GM23338 (cell line): ENCODE measurements at regions not wholly inside any gene's neighbourhood (a gene's known extent, or its start where the extent isn't known, plus 50 kb on each side); places are given as distances from the start of the nearest gene placed in this dataset.

Experiments
- ATAC-seq: fragments of 200-7000 bp; cut with Tn5 transposase; 3 replicates; pipeline ENCODE4 v1.9.1; 2020
- DNase-seq: peaks from one replicate; pipeline ENCODE4 v3.0.0-alpha.2; 2015; ENCODE audit warnings: low spot score
- H2AFZ ChIP-seq: fragments of 200-600 bp; sonication (generic); 2 replicates; pipeline ENCODE4 v1.8.0; 2016; ENCODE audit warnings: antibody characterized with exemption, mild to moderate bottlenecking, moderate library complexity
- H3F3A ChIP-seq: fragments of 200-600 bp; sonication (generic); replicated peaks from 2 replicates; pipeline ENCODE4 v1.8.0; 2017; ENCODE audit warnings: antibody characterized with exemption, mixed run types, low read depth
- H3K27ac ChIP-seq: fragments of 200-600 bp; sonication (generic); 2 replicates; pipeline ENCODE4 v1.6.1; 2016; ENCODE audit warnings: low read depth
- H3K27me3 ChIP-seq: fragments of 200-600 bp; sonication (generic); 2 replicates; pipeline ENCODE4 v1.8.0; 2016; ENCODE audit warnings: mild to moderate bottlenecking, mixed run types, moderate library complexity; ENCODE audit not compliant: insufficient read depth
- H3K36me3 ChIP-seq: fragments of 200-600 bp; sonication (generic); 2 replicates; pipeline ENCODE4 v1.8.0; 2016; ENCODE audit warnings: mild to moderate bottlenecking; ENCODE audit not compliant: insufficient read depth
- H3K4me1 ChIP-seq: fragments of 200-600 bp; sonication (generic); 2 replicates; pipeline ENCODE4 v1.8.0; 2016; ENCODE audit warnings: mild to moderate bottlenecking, moderate library complexity; ENCODE audit not compliant: insufficient read depth
- H3K4me2 ChIP-seq: fragments of 200-600 bp; sonication (generic); 2 replicates; pipeline ENCODE4 v1.7.1; 2017; ENCODE audit warnings: mixed run types
- H3K4me3 ChIP-seq: fragments of 200-600 bp; sonication (generic); 2 replicates; pipeline ENCODE4 v1.6.1; 2016; ENCODE audit warnings: mixed run types
- H3K79me2 ChIP-seq: fragments of 200-600 bp; sonication (generic); replicated peaks from 2 replicates; pipeline ENCODE4 v1.8.0; 2017; ENCODE audit warnings: mild to moderate bottlenecking; ENCODE audit not compliant: insufficient read depth
- H3K9me2 ChIP-seq: fragments of 200-600 bp; sonication (generic); 2 replicates; pipeline ENCODE4 v1.8.0; 2017; ENCODE audit not compliant: insufficient read depth
- H4K20me1 ChIP-seq: fragments of 200-600 bp; sonication (generic); replicated peaks from 2 replicates; pipeline ENCODE4 v1.8.0; 2017; ENCODE audit warnings: mild to moderate bottlenecking; ENCODE audit not compliant: insufficient read depth
- H3K27ac Mint-ChIP-seq: 2 replicates; pipeline ENCODE4 v1.8.0; 2020; ENCODE audit warnings: inconsistent platforms, mild to moderate bottlenecking, moderate library complexity, mixed read lengths
- H3K27me3 Mint-ChIP-seq: 3 replicates; pipeline ENCODE4 v1.8.0; 2022; ENCODE audit warnings: low read depth, mild to moderate bottlenecking, moderate library complexity, mixed read lengths, inconsistent platforms; ENCODE audit not compliant: insufficient read depth, poor library complexity
- H3K36me3 Mint-ChIP-seq: 3 replicates; pipeline ENCODE4 v1.8.0; 2021; ENCODE audit warnings: low read depth, mild to moderate bottlenecking, inconsistent platforms, moderate library complexity, mixed read lengths
- H3K4me1 Mint-ChIP-seq: 3 replicates; pipeline ENCODE4 v1.8.0; 2020; ENCODE audit warnings: mild to moderate bottlenecking, inconsistent platforms, mixed read lengths
- H3K4me3 Mint-ChIP-seq: 3 replicates; pipeline ENCODE4 v1.8.0; 2021; ENCODE audit warnings: moderate library complexity, mild to moderate bottlenecking, inconsistent platforms, mixed read lengths
- H3K9me3 Mint-ChIP-seq: 3 replicates; pipeline ENCODE4 v1.8.0; 2020; ENCODE audit warnings: moderate library complexity, mild to moderate bottlenecking, inconsistent platforms, mixed read lengths
- CREB1 ChIP-seq: fragments of 250-450 bp; sonication (Bioruptor Pico); IDR thresholded peaks from 2 replicates; pipeline ENCODE4 v1.5.0; 2020; ENCODE audit warnings: low read depth, mild to moderate bottlenecking, moderate library complexity
- CTCF ChIP-seq, 2 experiments: fragments of 200-600 bp in 1 of 2; sonication (generic) in 1 of 2; conservative IDR thresholded peaks; 2 replicates each; pipeline versions ENCODE4 v1.5.1 to v1.6.1; 2016 to 2017; ENCODE audit warnings: antibody characterized with exemption in 2 of 2, low read depth in 2 of 2, mild to moderate bottlenecking in 2 of 2, moderate library complexity in 1 of 2
- ETS1 ChIP-seq: IDR thresholded peaks from 2 replicates; pipeline ENCODE4 v1.6.1; 2016; ENCODE audit warnings: antibody characterized with exemption
- EZH2phosphoT487 ChIP-seq: fragments of 200-600 bp; sonication (generic); IDR thresholded peaks from one replicate; pipeline ENCODE4 v1.8.1; 2018; ENCODE audit warnings: antibody characterized with exemption; ENCODE audit not compliant: unreplicated experiment
- JUNB ChIP-seq: IDR thresholded peaks from one replicate; pipeline ENCODE4 v1.6.1; 2016; ENCODE audit warnings: antibody characterized with exemption; ENCODE audit not compliant: unreplicated experiment
- NANOG ChIP-seq: IDR thresholded peaks from 2 replicates; pipeline ENCODE4 v1.6.1; 2016; ENCODE audit warnings: antibody characterized with exemption, borderline replicate concordance
- POLR2AphosphoS5 ChIP-seq: IDR thresholded peaks from 2 replicates; pipeline ENCODE4 v1.6.1; 2016; ENCODE audit warnings: antibody characterized with exemption, low read depth
- REST ChIP-seq: IDR thresholded peaks from one replicate; pipeline ENCODE4 v1.6.1; 2018; ENCODE audit warnings: antibody characterized with exemption; ENCODE audit not compliant: unreplicated experiment
- STAT1 ChIP-seq: IDR thresholded peaks from one replicate; pipeline ENCODE4 v1.6.1; 2016; ENCODE audit warnings: antibody characterized with exemption; ENCODE audit not compliant: unreplicated experiment
- ZNF114 ChIP-seq: fragments of 250-450 bp; sonication (Bioruptor Pico); IDR thresholded peaks from 2 replicates; pipeline ENCODE4 v1.5.0; 2020; ENCODE audit warnings: mild to moderate bottlenecking, moderate library complexity
- ZNF331 ChIP-seq: fragments of 250-450 bp; sonication (Bioruptor Pico); IDR thresholded peaks from 2 replicates; pipeline ENCODE4 v1.5.0; 2020; ENCODE audit warnings: low read depth, mild to moderate bottlenecking, moderate library complexity
- ZNF462 ChIP-seq: fragments of 250-450 bp; sonication (Bioruptor Pico); IDR thresholded peaks from 2 replicates; pipeline ENCODE4 v1.5.0; 2020; ENCODE audit warnings: mild to moderate bottlenecking, moderate library complexity

- Histone ChIP-seq H3K4me1 (no peaks in the 10 kb centered on the region), H3K79me2 (no peaks in the 10 kb centered on the region), H3K4me3 (no peak overlapping the region), H3K4me2 (no peak overlapping the region), H3K27me3 (no peaks in the 10 kb centered on the region), H4K20me1 (no peaks in the 10 kb centered on the region), H2AFZ (no peak overlapping the region), H3K36me3 (no peaks in the 10 kb centered on the region), H3K27ac (no peak overlapping the region), H3K9me2 (no peaks in the 10 kb centered on the region), H3F3A (no peaks in the 10 kb centered on the region)
- no peaks in the 10 kb centered on the region for H3K4me1 Mint-ChIP-seq
- ATAC-seq, result no peak
- H3K27ac Mint-ChIP-seq, result no peak overlapping the region
- no peak overlapping the region for H3K4me3 Mint-ChIP-seq
- TF ChIP-seq CREB1 (CRISPR knock-in tag) (no peak), JUNB (no peak), ZNF114 (no peak), STAT1 (no peak), ZNF331 (CRISPR knock-in tag) (no peak), EZH2phosphoT487 (no peak), NANOG (no peak), ETS1 (no peak), POLR2AphosphoS5 (no peak), ZNF462 (CRISPR knock-in tag) (no peak), REST (no peak), CTCF (conservative IDR thresholded peaks at IDR 0.05; ENCODE audit: low read depth in 2 of 2) (no peak)
- DNase-seq, result no peak
- H3K27me3 Mint-ChIP-seq, result peaks cover 2% of the 10 kb centered on the region
- peaks cover 9% of the 10 kb centered on the region; the same call in 2 of the 3 replicates for H3K36me3 Mint-ChIP-seq
- H3K9me3 Mint-ChIP-seq, result peaks cover 11% of the 10 kb centered on the region
Measured at GRCh38 chr2:83176539-83176938, 1282.5 kb downstream of the SUCLG1 start.
